ENCODE measurements at regions not wholly inside any gene's neighbourhood (a gene's known extent, or its start where the extent isn't known, plus 50 kb on each side); places are given as distances from the start of the nearest gene placed in this dataset.

DNA sequence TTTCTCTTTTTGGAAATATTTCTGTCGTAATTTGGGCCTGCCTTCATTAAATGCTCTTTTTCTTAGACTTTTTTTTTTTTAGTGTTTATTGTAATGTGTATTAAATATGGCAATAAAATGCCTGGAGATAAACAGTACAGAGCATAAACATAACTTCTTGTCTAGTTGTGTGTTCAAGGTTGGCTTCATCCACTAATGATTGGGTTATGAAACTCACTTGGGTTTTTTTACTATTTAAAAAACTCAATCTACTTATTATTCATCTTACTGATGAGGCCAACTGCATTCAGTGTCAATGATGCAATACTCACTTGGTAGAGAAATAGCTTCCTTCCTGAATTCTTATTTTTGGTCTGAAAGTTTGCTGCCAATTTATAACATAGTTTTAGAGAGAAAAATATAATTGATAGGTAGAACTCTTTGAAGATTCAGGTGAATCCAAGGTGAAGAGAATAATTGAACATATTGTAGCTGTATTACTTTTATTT lies 144.2 kb upstream of the NABP1 start:
- H3K27me3 Mint-ChIP-seq = no peaks in the 10 kb centered on the region
- no peak overlapping the region for H3K27ac Mint-ChIP-seq
- no peaks in the 10 kb centered on the region for H3K9me3 Mint-ChIP-seq
- TF ChIP-seq, protein P1, sequence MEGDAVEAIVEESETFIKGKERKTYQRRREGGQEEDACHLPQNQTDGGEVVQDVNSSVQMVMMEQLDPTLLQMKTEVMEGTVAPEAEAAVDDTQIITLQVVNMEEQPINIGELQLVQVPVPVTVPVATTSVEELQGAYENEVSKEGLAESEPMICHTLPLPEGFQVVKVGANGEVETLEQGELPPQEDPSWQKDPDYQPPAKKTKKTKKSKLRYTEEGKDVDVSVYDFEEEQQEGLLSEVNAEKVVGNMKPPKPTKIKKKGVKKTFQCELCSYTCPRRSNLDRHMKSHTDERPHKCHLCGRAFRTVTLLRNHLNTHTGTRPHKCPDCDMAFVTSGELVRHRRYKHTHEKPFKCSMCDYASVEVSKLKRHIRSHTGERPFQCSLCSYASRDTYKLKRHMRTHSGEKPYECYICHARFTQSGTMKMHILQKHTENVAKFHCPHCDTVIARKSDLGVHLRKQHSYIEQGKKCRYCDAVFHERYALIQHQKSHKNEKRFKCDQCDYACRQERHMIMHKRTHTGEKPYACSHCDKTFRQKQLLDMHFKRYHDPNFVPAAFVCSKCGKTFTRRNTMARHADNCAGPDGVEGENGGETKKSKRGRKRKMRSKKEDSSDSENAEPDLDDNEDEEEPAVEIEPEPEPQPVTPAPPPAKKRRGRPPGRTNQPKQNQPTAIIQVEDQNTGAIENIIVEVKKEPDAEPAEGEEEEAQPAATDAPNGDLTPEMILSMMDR (IDR thresholded peaks at IDR 0.05) = no peak
- ChIA-PET POLR2A (interaction anchor here (0.9 kb wide), 1 partner anchor 171 kb away, joined by 3 read pairs; no protein-coding TSS in a partner anchor), CTCF (interaction anchor here (1.0 kb wide), 1 partner anchor 378 kb away, joined by 3 read pairs; no protein-coding TSS in a partner anchor)
- no peak overlapping the region for H3K4me3 Mint-ChIP-seq
- ATAC-seq (no peak), DNase-seq (no peak)
- H3K4me1 Mint-ChIP-seq (ENCODE audit: low read depth) = peaks cover 4% of the 10 kb centered on the region
- intact Hi-C loops (cut with micrococcal nuclease) = no loop called here
- no peaks in the 10 kb centered on the region for H3K36me3 Mint-ChIP-seq (ENCODE audit: low read depth)

DNA sequence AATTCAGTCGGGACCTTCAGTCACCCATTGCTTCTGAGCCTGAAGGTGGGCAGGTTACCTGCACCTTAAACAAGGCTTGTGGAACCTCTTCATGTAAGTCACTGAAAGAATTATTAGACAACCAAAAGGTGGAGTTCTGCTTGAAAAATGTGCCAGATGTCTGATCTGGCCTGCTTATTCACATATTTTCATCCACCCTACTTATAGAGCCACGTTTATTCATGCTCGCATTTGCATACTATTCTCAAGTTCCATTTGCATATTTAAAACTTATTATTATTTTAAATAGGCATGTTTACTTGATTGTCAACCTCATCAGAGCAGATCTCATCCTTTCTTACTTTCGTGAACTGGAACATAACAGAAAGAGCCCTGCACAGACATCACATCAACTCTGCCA lies 140.0 kb upstream of the NABP1 start:
- H3K27me3 Mint-ChIP-seq = no peaks in the 10 kb centered on the region
- H3K36me3 Mint-ChIP-seq (ENCODE audit: low read depth) = no peaks in the 10 kb centered on the region
- no peak overlapping the region for H3K4me3 Mint-ChIP-seq
- CTCF ChIA-PET = interaction anchor here (1.5 to 3.5 kb wide), 4 partner anchors 9 to 275 kb away, joined by 4 to 25 read pairs (median 6); no protein-coding TSS in a partner anchor
- intact Hi-C loops (cut with micrococcal nuclease) = no loop called here
- no peak for ATAC-seq
- DNase-seq = no peak
- TF ChIP-seq, protein P1 (IDR thresholded peaks at IDR 0.05) = no peak
- H3K27ac Mint-ChIP-seq = no peak overlapping the region
- POLR2A ChIA-PET = no interaction called here
- no peaks in the 10 kb centered on the region for H3K4me1 Mint-ChIP-seq (ENCODE audit: low read depth)
- H3K9me3 Mint-ChIP-seq = no peaks in the 10 kb centered on the region

DNA sequence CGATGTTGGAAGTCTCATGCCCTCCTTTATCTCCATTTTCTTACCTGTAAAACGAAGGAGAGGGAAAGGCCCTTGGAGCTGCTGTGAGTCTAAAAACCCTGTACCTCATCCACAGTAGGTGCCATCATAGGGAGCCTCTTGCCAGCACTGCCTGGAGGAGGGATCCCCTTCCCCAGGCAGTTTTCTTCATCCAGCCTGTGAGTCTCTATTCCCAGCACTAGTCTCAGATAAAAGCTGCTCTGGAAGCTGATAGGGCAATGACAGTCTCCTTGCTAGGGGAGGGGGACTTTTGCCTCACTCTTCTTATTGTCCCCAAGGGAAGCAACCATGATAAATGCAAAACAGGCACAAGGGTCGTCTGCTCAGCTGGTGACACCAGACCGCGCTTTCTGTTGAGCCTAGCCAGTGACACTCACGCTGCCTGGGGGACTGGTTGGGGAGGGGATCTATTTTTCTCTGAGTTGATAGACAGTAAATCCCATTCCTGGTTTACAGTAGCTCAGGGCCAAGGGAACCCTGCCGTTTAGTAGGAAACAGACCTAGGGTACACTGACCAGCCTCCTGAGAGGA lies 139.5 kb upstream of the NABP1 start:
- TF ChIP-seq, protein P1 (IDR thresholded peaks at IDR 0.05) = no peak
- Mint-ChIP-seq H3K4me3 (no peak overlapping the region), H3K4me1 (ENCODE audit: low read depth) (no peaks in the 10 kb centered on the region), H3K27me3 (no peaks in the 10 kb centered on the region), H3K36me3 (ENCODE audit: low read depth) (no peaks in the 10 kb centered on the region), H3K9me3 (no peaks in the 10 kb centered on the region), H3K27ac (no peak overlapping the region)
- CTCF ChIA-PET = interaction anchor here (1.1 to 3.5 kb wide), 11 partner anchors 9 to 624 kb away, joined by 3 to 25 read pairs (median 5); no protein-coding TSS in a partner anchor
- DNase-seq (no peak), ATAC-seq (no peak)
- POLR2A ChIA-PET = no interaction called here
- intact Hi-C loops (cut with micrococcal nuclease) = no loop called here

DNA sequence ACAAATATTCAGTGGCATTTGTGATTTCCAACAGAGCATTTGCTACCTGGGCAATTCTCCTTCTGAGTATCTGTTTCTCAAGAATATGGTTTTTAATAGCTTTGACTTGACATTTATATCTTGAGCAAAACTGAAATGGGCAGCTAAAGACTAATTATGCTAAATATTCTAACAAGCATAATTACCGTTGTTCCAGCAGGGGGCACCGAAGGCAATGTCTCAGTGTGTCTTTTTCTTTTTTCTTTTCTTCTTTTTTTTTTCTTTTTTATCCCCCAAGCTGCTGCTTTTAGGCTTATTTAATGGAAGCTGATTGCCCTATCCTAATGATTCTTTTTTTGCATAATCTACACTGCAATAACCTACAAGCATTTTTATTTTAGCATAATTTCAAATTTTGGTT lies 138.9 kb upstream of the NABP1 start:
- intact Hi-C loops (cut with micrococcal nuclease) = no loop called here
- Mint-ChIP-seq H3K4me3 (no peak overlapping the region), H3K4me1 (ENCODE audit: low read depth) (no peaks in the 10 kb centered on the region), H3K36me3 (ENCODE audit: low read depth) (no peaks in the 10 kb centered on the region), H3K9me3 (no peaks in the 10 kb centered on the region), H3K27ac (no peak overlapping the region), H3K27me3 (no peaks in the 10 kb centered on the region)
- ATAC-seq = no peak
- CTCF ChIA-PET = interaction anchor here (0.7 to 3.5 kb wide), 14 partner anchors 8 to 623 kb away, joined by 3 to 25 read pairs (median 5); no protein-coding TSS in a partner anchor
- peak; percentile 63 for DNase-seq
- TF ChIP-seq, protein P1 (IDR thresholded peaks at IDR 0.05) = peak; percentile 67
- POLR2A ChIA-PET = no interaction called here

DNA sequence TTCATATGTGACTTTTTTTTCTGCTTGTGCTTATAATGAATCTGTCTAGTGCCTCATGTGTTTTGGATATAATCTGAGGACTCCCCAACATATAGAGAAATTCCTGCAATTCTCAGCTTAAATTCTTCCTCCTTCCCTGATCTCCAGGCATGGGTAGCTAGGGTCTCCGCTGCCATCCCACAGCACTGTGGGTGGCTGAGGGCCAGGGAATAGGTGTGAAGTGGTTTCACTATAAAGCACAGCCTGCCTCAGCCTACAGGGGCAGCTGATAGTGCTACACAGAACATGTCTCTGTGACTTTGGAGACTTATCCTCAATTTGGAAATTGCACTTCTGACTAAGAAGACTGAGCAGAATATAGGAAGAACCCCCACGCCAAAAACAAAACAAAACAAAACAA lies 137.3 kb upstream of the NABP1 start:
- POLR2A ChIA-PET = no interaction called here
- CTCF ChIA-PET = interaction anchor here (1.6 to 3.5 kb wide), 3 partner anchors 13 to 165 kb away, joined by 4 to 25 read pairs (median 5); no protein-coding TSS in a partner anchor
- ATAC-seq (no peak), DNase-seq (no peak)
- Mint-ChIP-seq H3K36me3 (ENCODE audit: low read depth) (no peaks in the 10 kb centered on the region), H3K4me3 (no peak overlapping the region), H3K9me3 (no peaks in the 10 kb centered on the region), H3K4me1 (ENCODE audit: low read depth) (no peaks in the 10 kb centered on the region), H3K27me3 (no peaks in the 10 kb centered on the region), H3K27ac (no peak overlapping the region)
- intact Hi-C loops (cut with micrococcal nuclease) = no loop called here
- TF ChIP-seq, protein P1 (IDR thresholded peaks at IDR 0.05) = no peak

All from activated CD8-positive, alpha-beta T cell treated with anti-CD3 and anti-CD28 coated beads for 36 hours (primary cell).